Loucy (cell line): ENCODE measurements at regions not wholly inside any gene's neighbourhood (a gene's known extent, or its start where the extent isn't known, plus 50 kb on each side); places are given as distances from the start of the nearest gene placed in this dataset.

ENCODE experiments used
- H2AFZ ChIP-seq: fragments of 200-600 bp; sonication (generic); 2 replicates; pipeline ENCODE4 v1.6.0; 2016; ENCODE audit warnings: antibody characterized with exemption, mild to moderate bottlenecking, low read length, moderate library complexity
- H3F3A ChIP-seq: fragments of 200-600 bp; 2 replicates; pipeline ENCODE4 v1.6.0; 2016; ENCODE audit warnings: antibody characterized with exemption, low read depth, mild to moderate bottlenecking
- H3K27me3 ChIP-seq: fragments of 200-600 bp; sonication (generic); 2 replicates; pipeline ENCODE4 v1.6.1; 2014; ENCODE audit warnings: low read length, mild to moderate bottlenecking; ENCODE audit not compliant: insufficient read depth, poor library complexity, severe bottlenecking
- H3K36me3 ChIP-seq: fragments of 200-600 bp; sonication (generic); 2 replicates; pipeline ENCODE4 v1.6.1; 2016; ENCODE audit warnings: low read length; ENCODE audit not compliant: insufficient read depth
- H3K4me1 ChIP-seq: fragments of 200-600 bp; sonication (generic); 2 replicates; pipeline ENCODE4 v1.5.1; 2014; ENCODE audit warnings: low read length, mild to moderate bottlenecking; ENCODE audit not compliant: insufficient read depth, poor library complexity, severe bottlenecking
- H3K4me2 ChIP-seq: fragments of 200-600 bp; sonication (generic); 2 replicates; pipeline ENCODE4 v1.6.0; 2014; ENCODE audit warnings: antibody characterized with exemption, low read length, low read depth, mild to moderate bottlenecking; ENCODE audit not compliant: poor library complexity, severe bottlenecking
- H3K4me3 ChIP-seq: fragments of 200-600 bp; sonication (generic); 2 replicates; pipeline ENCODE4 v1.5.1; 2014; ENCODE audit warnings: low read length, mild to moderate bottlenecking, mixed read lengths; ENCODE audit not compliant: poor library complexity, severe bottlenecking
- H3K79me2 ChIP-seq: fragments of 200-600 bp; sonication (generic); 2 replicates; pipeline ENCODE4 v1.6.1; 2014; ENCODE audit warnings: low read length; ENCODE audit not compliant: insufficient read depth
- H3K9ac ChIP-seq: fragments of 200-600 bp; sonication (generic); 2 replicates; pipeline ENCODE4 v1.6.0; 2014; ENCODE audit warnings: mild to moderate bottlenecking, low read depth, low read length, moderate library complexity; ENCODE audit not compliant: poor library complexity, severe bottlenecking
- H3K9me2 ChIP-seq: fragments of 200-600 bp; sonication (generic); replicated peaks from 2 replicates; pipeline ENCODE4 v1.6.1; 2016; ENCODE audit warnings: low read depth, low read length, mixed read lengths
- H3K9me3 ChIP-seq: fragments of 200-600 bp; sonication (generic); 2 replicates; pipeline ENCODE4 v1.6.1; 2014; ENCODE audit warnings: mild to moderate bottlenecking, antibody characterized with exemption, low read length, low read depth; ENCODE audit not compliant: insufficient read depth
- H4K20me1 ChIP-seq: fragments of 200-600 bp; sonication (generic); 2 replicates; pipeline ENCODE4 v1.6.0; 2014; ENCODE audit warnings: antibody characterized with exemption, low read length, mild to moderate bottlenecking; ENCODE audit not compliant: insufficient read depth, poor library complexity, severe bottlenecking
- CTCF ChIP-seq: fragments of 200-600 bp; sonication (generic); conservative IDR thresholded peaks from 2 replicates; pipeline ENCODE4 v1.5.1; 2014; ENCODE audit warnings: mild to moderate bottlenecking, antibody characterized with exemption, low read length
- EZH2phosphoT487 ChIP-seq: fragments of 200-600 bp; IDR thresholded peaks from 2 replicates; pipeline ENCODE4 v1.6.1; 2018; ENCODE audit warnings: antibody characterized with exemption, mild to moderate bottlenecking, moderate library complexity, borderline replicate concordance

DNA sequence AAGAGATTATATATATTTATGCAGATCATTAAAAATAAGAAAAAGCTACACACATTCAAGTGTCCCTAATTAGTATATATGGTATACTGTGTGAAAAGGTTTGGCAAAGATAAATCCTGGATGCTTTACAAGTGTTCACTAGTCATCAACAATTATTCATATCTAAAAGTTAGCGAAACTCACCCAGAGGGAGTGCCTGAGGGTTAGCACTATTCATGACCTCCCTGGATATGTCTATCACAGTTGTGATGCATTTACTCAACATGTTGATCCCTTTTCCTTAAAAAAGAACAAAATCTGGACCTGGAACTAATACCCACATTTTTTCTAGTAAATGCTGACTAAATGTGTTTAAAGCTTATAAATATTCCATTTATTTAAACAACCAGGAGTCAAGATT is 273.0 kb upstream of the SMC2 start:
- Histone ChIP-seq H3K79me2 (no peaks in the 10 kb centered on the region), H3K27me3 (no peaks in the 10 kb centered on the region), H4K20me1 (no peaks in the 10 kb centered on the region), H3K4me1 (no peaks in the 10 kb centered on the region), H3K4me3 (no peak overlapping the region), H3K4me2 (no peak overlapping the region), H3K9ac (no peak overlapping the region), H3K36me3 (no peaks in the 10 kb centered on the region), H2AFZ (no peak overlapping the region), H3K9me3 (no peaks in the 10 kb centered on the region), H3K9me2 (no peaks in the 10 kb centered on the region), H3F3A (no peaks in the 10 kb centered on the region)
- TF ChIP-seq EZH2phosphoT487: no peak
- TF ChIP-seq CTCF: no peak

DNA sequence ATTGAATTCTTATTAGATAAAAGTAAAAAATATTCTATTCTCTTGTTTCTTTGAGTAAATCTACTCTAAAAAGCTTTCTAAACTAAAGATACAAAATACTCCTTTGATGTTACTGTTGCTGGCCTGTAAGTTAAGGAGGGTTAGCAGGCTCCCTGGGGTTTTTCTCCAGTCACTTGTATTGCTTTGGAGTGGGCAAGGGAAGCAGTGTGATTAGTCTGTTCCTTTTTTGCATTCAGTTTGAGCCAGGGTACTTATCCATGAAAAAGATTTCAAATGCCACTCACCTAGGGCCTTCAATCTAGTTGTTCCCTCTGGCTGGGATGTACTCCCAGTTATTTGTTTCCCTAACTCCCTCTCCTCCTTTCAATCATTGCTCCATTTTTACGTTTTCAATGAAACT is 256.2 kb upstream of the SMC2 start:
- no peak overlapping the region for H3K4me3 ChIP-seq
- no peaks in the 10 kb centered on the region for H3K36me3 ChIP-seq
- no peaks in the 10 kb centered on the region for H3K4me1 ChIP-seq
- H3K9me2 ChIP-seq: no peaks in the 10 kb centered on the region
- no peaks in the 10 kb centered on the region for H3K79me2 ChIP-seq
- H2AFZ ChIP-seq: no peak overlapping the region
- no peaks in the 10 kb centered on the region for H3K9me3 ChIP-seq
- H3K4me2 ChIP-seq: no peak overlapping the region
- TF ChIP-seq EZH2phosphoT487: no peak
- no peak for TF ChIP-seq CTCF
- no peaks in the 10 kb centered on the region for H4K20me1 ChIP-seq
- H3K9ac ChIP-seq: no peak overlapping the region
- H3F3A ChIP-seq: no peaks in the 10 kb centered on the region
- H3K27me3 ChIP-seq: no peaks in the 10 kb centered on the region

GRCh38 chr9:103839197-103839596 is 254.9 kb upstream of the SMC2 start:
- no peak overlapping the region for H3K4me2 ChIP-seq
- TF ChIP-seq EZH2phosphoT487 (no peak), CTCF (no peak)
- no peak overlapping the region for H3K4me3 ChIP-seq
- no peaks in the 10 kb centered on the region for H3K36me3 ChIP-seq
- no peaks in the 10 kb centered on the region for H4K20me1 ChIP-seq
- no peak overlapping the region for H3K9ac ChIP-seq
- no peaks in the 10 kb centered on the region for H3K9me3 ChIP-seq
- H3K9me2 ChIP-seq: no peaks in the 10 kb centered on the region
- no peaks in the 10 kb centered on the region for H3K4me1 ChIP-seq
- no peaks in the 10 kb centered on the region for H3F3A ChIP-seq
- no peaks in the 10 kb centered on the region for H3K27me3 ChIP-seq
- H3K79me2 ChIP-seq: no peaks in the 10 kb centered on the region
- no peak overlapping the region for H2AFZ ChIP-seq
